K562 (cell line): ENCODE measurements at regions not wholly inside any gene's neighbourhood (a gene's known extent, or its start where the extent isn't known, plus 50 kb on each side); places are given as distances from the start of the nearest gene placed in this dataset.

Experiments used
- FOXM1 ChIP-seq, 2 experiments: fragments of 450-650 bp in 1 of 2; sonication (generic) in 1 of 2; formaldehyde crosslinking in 1 of 2; IDR thresholded peaks; 2 replicates each; pipeline versions ENCODE4 v1.6.1 to v1.9.0; 2017 to 2022; ENCODE audit warnings: low read depth in 2 of 2, mild to moderate bottlenecking in 2 of 2, missing genetic modification reagents in 1 of 2, moderate library complexity in 1 of 2
- KLF10 ChIP-seq: fragments of 250-450 bp; sonication (Bioruptor Pico); IDR thresholded peaks from 2 replicates; pipeline ENCODE4 v1.6.1; 2021; ENCODE audit warnings: matching md5 sums
- POU5F1 ChIP-seq: fragments of 150-350 bp; IDR thresholded peaks from 2 replicates; pipeline ENCODE4 v1.6.1; 2014; ENCODE audit warnings: borderline replicate concordance, low read length, low read depth, mild to moderate bottlenecking; ENCODE audit not compliant: partially characterized antibody
- PRMT5 ChIP-seq: sonication (generic); formaldehyde crosslinking; IDR thresholded peaks from 2 replicates; pipeline ENCODE4 v1.5.0; 2020; ENCODE audit warnings: missing genetic modification reagents
- SMARCB1 ChIP-seq: IDR thresholded peaks from 2 replicates; pipeline ENCODE4 v1.6.1; 2011; ENCODE audit warnings: improper control_type of control experiment, low read depth; ENCODE audit not compliant: insufficient read length
- TF ChIP-seq, protein P1 (sequence below): fragments of 250-450 bp; sonication (Bioruptor Pico); IDR thresholded peaks from 2 replicates; pipeline ENCODE4 v1.4.0; 2020

GRCh38 chr2:11100976-11101375, 54.3 kb upstream of the SLC66A3 start (continued):
- TF ChIP-seq, protein P1, sequence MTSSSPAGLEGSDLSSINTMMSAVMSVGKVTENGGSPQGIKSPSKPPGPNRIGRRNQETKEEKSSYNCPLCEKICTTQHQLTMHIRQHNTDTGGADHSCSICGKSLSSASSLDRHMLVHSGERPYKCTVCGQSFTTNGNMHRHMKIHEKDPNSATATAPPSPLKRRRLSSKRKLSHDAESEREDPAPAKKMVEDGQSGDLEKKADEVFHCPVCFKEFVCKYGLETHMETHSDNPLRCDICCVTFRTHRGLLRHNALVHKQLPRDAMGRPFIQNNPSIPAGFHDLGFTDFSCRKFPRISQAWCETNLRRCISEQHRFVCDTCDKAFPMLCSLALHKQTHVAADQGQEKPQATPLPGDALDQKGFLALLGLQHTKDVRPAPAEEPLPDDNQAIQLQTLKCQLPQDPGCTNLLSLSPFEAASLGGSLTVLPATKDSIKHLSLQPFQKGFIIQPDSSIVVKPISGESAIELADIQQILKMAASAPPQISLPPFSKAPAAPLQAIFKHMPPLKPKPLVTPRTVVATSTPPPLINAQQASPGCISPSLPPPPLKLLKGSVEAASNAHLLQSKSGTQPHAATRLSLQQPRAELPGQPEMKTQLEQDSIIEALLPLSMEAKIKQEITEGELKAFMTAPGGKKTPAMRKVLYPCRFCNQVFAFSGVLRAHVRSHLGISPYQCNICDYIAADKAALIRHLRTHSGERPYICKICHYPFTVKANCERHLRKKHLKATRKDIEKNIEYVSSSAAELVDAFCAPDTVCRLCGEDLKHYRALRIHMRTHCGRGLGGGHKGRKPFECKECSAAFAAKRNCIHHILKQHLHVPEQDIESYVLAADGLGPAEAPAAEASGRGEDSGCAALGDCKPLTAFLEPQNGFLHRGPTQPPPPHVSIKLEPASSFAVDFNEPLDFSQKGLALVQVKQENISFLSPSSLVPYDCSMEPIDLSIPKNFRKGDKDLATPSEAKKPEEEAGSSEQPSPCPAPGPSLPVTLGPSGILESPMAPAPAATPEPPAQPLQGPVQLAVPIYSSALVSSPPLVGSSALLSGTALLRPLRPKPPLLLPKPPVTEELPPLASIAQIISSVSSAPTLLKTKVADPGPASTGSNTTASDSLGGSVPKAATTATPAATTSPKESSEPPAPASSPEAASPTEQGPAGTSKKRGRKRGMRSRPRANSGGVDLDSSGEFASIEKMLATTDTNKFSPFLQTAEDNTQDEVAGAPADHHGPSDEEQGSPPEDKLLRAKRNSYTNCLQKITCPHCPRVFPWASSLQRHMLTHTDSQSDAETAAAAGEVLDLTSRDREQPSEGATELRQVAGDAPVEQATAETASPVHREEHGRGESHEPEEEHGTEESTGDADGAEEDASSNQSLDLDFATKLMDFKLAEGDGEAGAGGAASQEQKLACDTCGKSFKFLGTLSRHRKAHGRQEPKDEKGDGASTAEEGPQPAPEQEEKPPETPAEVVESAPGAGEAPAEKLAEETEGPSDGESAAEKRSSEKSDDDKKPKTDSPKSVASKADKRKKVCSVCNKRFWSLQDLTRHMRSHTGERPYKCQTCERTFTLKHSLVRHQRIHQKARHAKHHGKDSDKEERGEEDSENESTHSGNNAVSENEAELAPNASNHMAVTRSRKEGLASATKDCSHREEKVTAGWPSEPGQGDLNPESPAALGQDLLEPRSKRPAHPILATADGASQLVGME, result no peak
- no peak for TF ChIP-seq KLF10
- no peak for TF ChIP-seq PRMT5 (CRISPR knock-in tag)
- no peak for TF ChIP-seq SMARCB1
- TF ChIP-seq FOXM1 (IDR thresholded peaks at IDR 0.05; ENCODE audit: low read depth), result no peak
- TF ChIP-seq FOXM1 (CRISPR knock-in tag; IDR thresholded peaks at IDR 0.05; ENCODE audit: low read depth), result no peak
- TF ChIP-seq POU5F1, result no peak
